HCT116 (cell line): ENCODE measurements at regions not wholly inside any gene's neighbourhood (a gene's known extent, or its start where the extent isn't known, plus 50 kb on each side); places are given as distances from the start of the nearest gene placed in this dataset.

Experiments used
- CBX3 ChIP-seq: IDR thresholded peaks from 2 replicates; pipeline ENCODE4 v1.6.1; 2012; ENCODE audit warnings: low read depth
- CEBPB ChIP-seq: IDR thresholded peaks from 2 replicates; pipeline ENCODE4 v1.6.1; 2012; ENCODE audit warnings: low read depth
- EZH2 ChIP-seq: fragments of 200-600 bp; sonication (generic); IDR thresholded peaks from 2 replicates; pipeline ENCODE4 v1.6.1; 2017; ENCODE audit warnings: antibody characterized with exemption, mixed run types
- FOSL1 ChIP-seq: IDR thresholded peaks from 2 replicates; pipeline ENCODE4 v1.6.1; 2012; ENCODE audit warnings: low read depth
- POLR2A ChIP-seq: IDR thresholded peaks from 2 replicates; pipeline ENCODE4 v1.7.0; 2011; ENCODE audit warnings: borderline replicate concordance; ENCODE audit not compliant: insufficient read depth, insufficient read length; ENCODE audit errors: extremely low read depth
- POLR2AphosphoS5 ChIP-seq: IDR thresholded peaks from 2 replicates; pipeline ENCODE4 v1.6.1; 2011; ENCODE audit warnings: mild to moderate bottlenecking, low read depth, low read length, moderate library complexity
- TF ChIP-seq, protein P1 (sequence below), 3 experiments: fragments of 200-600 bp in 1 of 3; sonication (generic) in 1 of 3; IDR thresholded peaks in 2 of 3; conservative IDR thresholded peaks in 1 of 3; 2 replicates each; pipeline ENCODE4 v1.5.1; 2012 to 2017; ENCODE audit warnings: low read depth in 2 of 3, low read length in 2 of 3, antibody characterized with exemption in 1 of 3, borderline replicate concordance in 1 of 3, control low read depth in 1 of 3, mild to moderate bottlenecking in 1 of 3, mixed read lengths in 1 of 3, mixed run types in 1 of 3, moderate library complexity in 1 of 3; ENCODE audit not compliant: insufficient read depth in 1 of 3
- TF ChIP-seq, protein P2 (sequence below): IDR thresholded peaks from 2 replicates; pipeline ENCODE4 v1.6.1; 2012; ENCODE audit warnings: low read depth
- TF ChIP-seq, protein P3 (sequence below): IDR thresholded peaks from 2 replicates; pipeline ENCODE4 v1.6.1; 2012

DNA sequence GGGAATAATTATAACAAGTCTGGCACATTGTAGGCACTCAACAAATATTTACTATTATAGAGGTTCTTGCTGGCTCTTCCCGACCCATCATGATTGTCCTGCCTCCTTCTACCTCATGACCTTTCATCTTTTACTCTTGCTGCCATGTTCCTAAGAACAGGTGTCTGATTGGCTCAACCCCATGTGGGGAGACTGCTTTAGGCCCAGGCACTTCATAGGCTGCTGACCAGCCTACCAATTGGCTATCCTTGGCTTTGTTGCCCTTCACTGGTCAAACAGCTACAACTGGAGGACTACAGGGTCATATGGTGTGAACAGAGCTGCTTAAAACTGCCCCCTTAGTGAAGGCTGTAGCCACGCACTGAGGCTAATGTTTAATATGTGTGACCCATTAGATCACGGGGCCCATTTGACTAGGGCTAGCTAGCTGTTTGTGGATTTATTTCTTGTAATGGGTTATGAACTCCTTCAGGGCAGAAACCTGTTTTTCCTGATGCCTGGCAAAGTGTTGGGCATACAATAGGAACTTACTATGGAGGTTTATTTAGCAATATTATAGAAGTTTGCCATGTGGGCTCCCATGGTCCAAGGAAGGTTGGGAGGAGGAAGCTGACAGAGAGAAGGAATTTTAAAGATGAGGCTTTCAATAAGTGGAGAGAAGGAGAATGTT lies 239.9 kb upstream of the TBC1D5 start:
- TF ChIP-seq EZH2 (no peak), CBX3 (no peak), POLR2A (no peak), POLR2AphosphoS5 (no peak), CEBPB (no peak), FOSL1 (no peak)
- TF ChIP-seq, protein P1, sequence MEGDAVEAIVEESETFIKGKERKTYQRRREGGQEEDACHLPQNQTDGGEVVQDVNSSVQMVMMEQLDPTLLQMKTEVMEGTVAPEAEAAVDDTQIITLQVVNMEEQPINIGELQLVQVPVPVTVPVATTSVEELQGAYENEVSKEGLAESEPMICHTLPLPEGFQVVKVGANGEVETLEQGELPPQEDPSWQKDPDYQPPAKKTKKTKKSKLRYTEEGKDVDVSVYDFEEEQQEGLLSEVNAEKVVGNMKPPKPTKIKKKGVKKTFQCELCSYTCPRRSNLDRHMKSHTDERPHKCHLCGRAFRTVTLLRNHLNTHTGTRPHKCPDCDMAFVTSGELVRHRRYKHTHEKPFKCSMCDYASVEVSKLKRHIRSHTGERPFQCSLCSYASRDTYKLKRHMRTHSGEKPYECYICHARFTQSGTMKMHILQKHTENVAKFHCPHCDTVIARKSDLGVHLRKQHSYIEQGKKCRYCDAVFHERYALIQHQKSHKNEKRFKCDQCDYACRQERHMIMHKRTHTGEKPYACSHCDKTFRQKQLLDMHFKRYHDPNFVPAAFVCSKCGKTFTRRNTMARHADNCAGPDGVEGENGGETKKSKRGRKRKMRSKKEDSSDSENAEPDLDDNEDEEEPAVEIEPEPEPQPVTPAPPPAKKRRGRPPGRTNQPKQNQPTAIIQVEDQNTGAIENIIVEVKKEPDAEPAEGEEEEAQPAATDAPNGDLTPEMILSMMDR (IDR thresholded peaks at IDR 0.05 in 2 of 3, conservative IDR thresholded peaks at IDR 0.05 in 1 of 3; ENCODE audit: borderline replicate concordance in 1 of 3, insufficient read depth in 1 of 3, low read depth in 2 of 3, low read length in 2 of 3): no peak
- TF ChIP-seq, protein P2, sequence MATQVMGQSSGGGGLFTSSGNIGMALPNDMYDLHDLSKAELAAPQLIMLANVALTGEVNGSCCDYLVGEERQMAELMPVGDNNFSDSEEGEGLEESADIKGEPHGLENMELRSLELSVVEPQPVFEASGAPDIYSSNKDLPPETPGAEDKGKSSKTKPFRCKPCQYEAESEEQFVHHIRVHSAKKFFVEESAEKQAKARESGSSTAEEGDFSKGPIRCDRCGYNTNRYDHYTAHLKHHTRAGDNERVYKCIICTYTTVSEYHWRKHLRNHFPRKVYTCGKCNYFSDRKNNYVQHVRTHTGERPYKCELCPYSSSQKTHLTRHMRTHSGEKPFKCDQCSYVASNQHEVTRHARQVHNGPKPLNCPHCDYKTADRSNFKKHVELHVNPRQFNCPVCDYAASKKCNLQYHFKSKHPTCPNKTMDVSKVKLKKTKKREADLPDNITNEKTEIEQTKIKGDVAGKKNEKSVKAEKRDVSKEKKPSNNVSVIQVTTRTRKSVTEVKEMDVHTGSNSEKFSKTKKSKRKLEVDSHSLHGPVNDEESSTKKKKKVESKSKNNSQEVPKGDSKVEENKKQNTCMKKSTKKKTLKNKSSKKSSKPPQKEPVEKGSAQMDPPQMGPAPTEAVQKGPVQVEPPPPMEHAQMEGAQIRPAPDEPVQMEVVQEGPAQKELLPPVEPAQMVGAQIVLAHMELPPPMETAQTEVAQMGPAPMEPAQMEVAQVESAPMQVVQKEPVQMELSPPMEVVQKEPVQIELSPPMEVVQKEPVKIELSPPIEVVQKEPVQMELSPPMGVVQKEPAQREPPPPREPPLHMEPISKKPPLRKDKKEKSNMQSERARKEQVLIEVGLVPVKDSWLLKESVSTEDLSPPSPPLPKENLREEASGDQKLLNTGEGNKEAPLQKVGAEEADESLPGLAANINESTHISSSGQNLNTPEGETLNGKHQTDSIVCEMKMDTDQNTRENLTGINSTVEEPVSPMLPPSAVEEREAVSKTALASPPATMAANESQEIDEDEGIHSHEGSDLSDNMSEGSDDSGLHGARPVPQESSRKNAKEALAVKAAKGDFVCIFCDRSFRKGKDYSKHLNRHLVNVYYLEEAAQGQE: no peak
- TF ChIP-seq, protein P3, sequence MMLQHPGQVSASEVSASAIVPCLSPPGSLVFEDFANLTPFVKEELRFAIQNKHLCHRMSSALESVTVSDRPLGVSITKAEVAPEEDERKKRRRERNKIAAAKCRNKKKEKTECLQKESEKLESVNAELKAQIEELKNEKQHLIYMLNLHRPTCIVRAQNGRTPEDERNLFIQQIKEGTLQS: no peak
